ENCODE measurements at regions not wholly inside any gene's neighbourhood (a gene's known extent, or its start where the extent isn't known, plus 50 kb on each side); places are given as distances from the start of the nearest gene placed in this dataset.

DNA sequence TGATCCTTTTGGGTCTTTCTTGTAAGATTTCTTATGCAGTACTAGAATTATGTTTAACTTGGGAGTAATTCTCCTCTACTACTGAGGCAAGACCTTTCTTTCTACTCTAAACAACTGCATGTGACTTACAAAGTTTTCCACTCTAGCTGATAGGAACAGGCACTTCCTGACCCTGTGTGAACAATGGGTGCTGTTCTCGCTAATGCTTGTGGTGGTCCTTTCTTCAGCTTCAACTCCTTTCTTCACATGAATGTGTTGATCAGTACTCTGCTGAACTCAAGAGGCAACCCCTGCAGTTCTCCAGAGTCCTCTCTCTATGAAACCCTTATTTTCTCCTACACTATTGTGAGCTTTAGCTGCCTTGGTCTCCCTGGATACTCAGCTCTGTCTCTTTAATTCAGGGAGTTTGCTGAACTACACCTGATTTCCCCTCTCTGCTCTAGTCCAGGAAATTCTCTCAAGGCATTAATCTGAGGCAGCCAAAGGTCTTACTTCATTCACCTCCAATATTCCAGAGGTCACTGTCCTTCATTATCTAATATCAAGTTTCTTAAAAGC is 484.6 kb upstream of the PIK3R1 start:
- no peak for TF ChIP-seq ZNF174 (tag by site-specific recombination; IDR thresholded peaks at IDR 0.05)
- TF ChIP-seq ZNF155 (tag by site-specific recombination; IDR thresholded peaks at IDR 0.05), result no peak
- TF ChIP-seq ZNF48 (tag by site-specific recombination; IDR thresholded peaks at IDR 0.05), result no peak
- TF ChIP-seq ZNF670 (tag by site-specific recombination; IDR thresholded peaks at IDR 0.05; ENCODE audit: low read depth), result no peak
- TF ChIP-seq, protein P1, sequence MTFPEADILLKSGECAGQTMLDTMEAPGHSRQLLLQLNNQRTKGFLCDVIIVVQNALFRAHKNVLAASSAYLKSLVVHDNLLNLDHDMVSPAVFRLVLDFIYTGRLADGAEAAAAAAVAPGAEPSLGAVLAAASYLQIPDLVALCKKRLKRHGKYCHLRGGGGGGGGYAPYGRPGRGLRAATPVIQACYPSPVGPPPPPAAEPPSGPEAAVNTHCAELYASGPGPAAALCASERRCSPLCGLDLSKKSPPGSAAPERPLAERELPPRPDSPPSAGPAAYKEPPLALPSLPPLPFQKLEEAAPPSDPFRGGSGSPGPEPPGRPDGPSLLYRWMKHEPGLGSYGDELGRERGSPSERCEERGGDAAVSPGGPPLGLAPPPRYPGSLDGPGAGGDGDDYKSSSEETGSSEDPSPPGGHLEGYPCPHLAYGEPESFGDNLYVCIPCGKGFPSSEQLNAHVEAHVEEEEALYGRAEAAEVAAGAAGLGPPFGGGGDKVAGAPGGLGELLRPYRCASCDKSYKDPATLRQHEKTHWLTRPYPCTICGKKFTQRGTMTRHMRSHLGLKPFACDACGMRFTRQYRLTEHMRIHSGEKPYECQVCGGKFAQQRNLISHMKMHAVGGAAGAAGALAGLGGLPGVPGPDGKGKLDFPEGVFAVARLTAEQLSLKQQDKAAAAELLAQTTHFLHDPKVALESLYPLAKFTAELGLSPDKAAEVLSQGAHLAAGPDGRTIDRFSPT (tag by site-specific recombination; IDR thresholded peaks at IDR 0.05), result no peak
- no peak for TF ChIP-seq ZNF132 (tag by site-specific recombination; IDR thresholded peaks at IDR 0.05; ENCODE audit: borderline replicate concordance)
- TF ChIP-seq ZNF114 (tag by site-specific recombination; IDR thresholded peaks at IDR 0.05), result no peak
- TF ChIP-seq GLIS2 (tag by site-specific recombination; IDR thresholded peaks at IDR 0.05), result no peak
- no peak for TF ChIP-seq ZNF211 (tag by site-specific recombination; IDR thresholded peaks at IDR 0.05; ENCODE audit: low read depth)
- TF ChIP-seq ZNF133 (tag by site-specific recombination; IDR thresholded peaks at IDR 0.05), result no peak
- POLR2A ChIA-PET, result no interaction called here
- CTCF ChIA-PET, result no interaction called here

DNA sequence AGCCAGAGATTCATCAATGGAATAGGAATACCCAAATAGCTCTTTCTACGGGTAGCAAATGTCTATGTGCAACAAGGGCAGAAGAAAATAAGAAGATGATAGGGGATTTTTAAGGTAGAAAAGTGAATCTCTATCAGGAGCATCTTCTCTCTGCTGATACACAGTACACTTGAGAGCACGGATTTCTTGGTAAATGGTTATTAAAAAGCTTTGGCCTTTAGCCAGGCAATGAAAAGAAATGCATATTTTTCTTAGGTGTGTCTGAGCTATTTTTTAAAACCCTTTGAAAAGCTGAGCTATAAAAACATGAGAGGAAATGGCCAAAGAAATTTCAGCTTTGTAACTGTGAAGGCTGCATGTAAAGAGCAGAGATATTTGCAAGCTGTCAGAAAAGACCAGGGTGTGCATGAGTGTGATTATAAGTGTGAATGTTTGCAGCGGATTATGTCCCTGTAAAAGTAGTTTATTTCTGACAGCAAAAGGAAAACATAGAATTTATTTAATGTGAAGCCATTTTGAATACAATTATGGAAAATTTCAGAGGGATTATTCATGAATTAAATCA is 487.1 kb upstream of the PIK3R1 start:
- H3K36me3 ChIP-seq (ENCODE audit: control insufficient read depth in 2 of 2, insufficient read depth in 1 of 2, low read length in 2 of 2), result no peaks in the 10 kb centered on the region
- no peak overlapping the region for H3K4me3 ChIP-seq (ENCODE audit: low read depth, low read length)
- CTCF ChIA-PET, result interaction anchor here (0.7 kb wide), 1 partner anchor 418 kb away, joined by 7 read pairs; no protein-coding TSS in a partner anchor
- H3K4me1 ChIP-seq (ENCODE audit: control insufficient read depth, insufficient read depth, low read length), result no peaks in the 10 kb centered on the region
- POLR2A ChIA-PET, result no interaction called here
- no peak overlapping the region for H3K27ac ChIP-seq (ENCODE audit: extremely low read depth, low read depth, low read length)
- no peaks in the 10 kb centered on the region for H3K9me3 ChIP-seq (ENCODE audit: control insufficient read depth, insufficient read depth, low read depth, low read length)
- TF ChIP-seq KLF9 (tag by site-specific recombination; IDR thresholded peaks at IDR 0.05; ENCODE audit: low read depth), result no peak
- TF ChIP-seq, protein P2, sequence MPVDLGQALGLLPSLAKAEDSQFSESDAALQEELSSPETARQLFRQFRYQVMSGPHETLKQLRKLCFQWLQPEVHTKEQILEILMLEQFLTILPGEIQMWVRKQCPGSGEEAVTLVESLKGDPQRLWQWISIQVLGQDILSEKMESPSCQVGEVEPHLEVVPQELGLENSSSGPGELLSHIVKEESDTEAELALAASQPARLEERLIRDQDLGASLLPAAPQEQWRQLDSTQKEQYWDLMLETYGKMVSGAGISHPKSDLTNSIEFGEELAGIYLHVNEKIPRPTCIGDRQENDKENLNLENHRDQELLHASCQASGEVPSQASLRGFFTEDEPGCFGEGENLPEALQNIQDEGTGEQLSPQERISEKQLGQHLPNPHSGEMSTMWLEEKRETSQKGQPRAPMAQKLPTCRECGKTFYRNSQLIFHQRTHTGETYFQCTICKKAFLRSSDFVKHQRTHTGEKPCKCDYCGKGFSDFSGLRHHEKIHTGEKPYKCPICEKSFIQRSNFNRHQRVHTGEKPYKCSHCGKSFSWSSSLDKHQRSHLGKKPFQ (tag by site-specific recombination; IDR thresholded peaks at IDR 0.05), result peak; percentile 43; the same call in 1 of the 2 replicates

More for the DNA sequence above, 484.6 kb upstream of the PIK3R1 start:
- Histone ChIP-seq H3K36me3 (ENCODE audit: control insufficient read depth in 2 of 2, insufficient read depth in 1 of 2, low read length in 2 of 2) (no peaks in the 10 kb centered on the region), H3K4me1 (ENCODE audit: control insufficient read depth, insufficient read depth, low read length) (no peaks in the 10 kb centered on the region), H3K9me3 (ENCODE audit: control insufficient read depth, insufficient read depth, low read depth, low read length) (no peaks in the 10 kb centered on the region; the same call in 1 of the 2 replicates), H3K4me3 (ENCODE audit: low read depth, low read length) (no peak overlapping the region), H3K27ac (ENCODE audit: extremely low read depth, low read depth, low read length) (no peak overlapping the region)

DNA sequence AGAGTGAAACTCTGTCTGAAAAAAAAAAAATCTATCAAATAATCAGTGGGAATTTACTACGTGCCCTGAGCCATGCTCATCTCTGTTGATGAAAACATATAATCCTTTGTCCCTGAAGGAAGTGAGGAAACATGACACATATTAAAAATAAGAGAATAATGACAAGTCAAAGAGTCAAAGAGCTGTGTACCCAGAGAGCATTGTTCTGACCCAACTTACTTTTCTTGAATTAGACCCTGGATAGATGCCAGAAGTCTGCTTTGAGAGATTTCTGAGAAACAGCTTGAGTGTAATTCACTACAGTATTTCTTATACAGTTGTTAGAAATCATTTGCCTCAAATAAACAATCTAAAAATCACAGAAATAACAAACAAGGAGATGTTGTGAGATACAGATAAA is 490.0 kb upstream of the PIK3R1 start:
- H3K4me3 ChIP-seq (ENCODE audit: low read depth, low read length), result no peak overlapping the region
- no peaks in the 10 kb centered on the region for H3K4me1 ChIP-seq (ENCODE audit: control insufficient read depth, insufficient read depth, low read length)
- ChIA-PET CTCF (interaction anchor here (0.6 kb wide), 1 partner anchor 564 kb away, joined by 6 read pairs; no protein-coding TSS in a partner anchor), POLR2A (no interaction called here)
- H3K36me3 ChIP-seq (ENCODE audit: control insufficient read depth in 2 of 2, insufficient read depth in 1 of 2, low read length in 2 of 2), result no peaks in the 10 kb centered on the region
- H3K9me3 ChIP-seq (ENCODE audit: control insufficient read depth, insufficient read depth, low read depth, low read length), result no peaks in the 10 kb centered on the region
- TF ChIP-seq ZNF146 (tag by site-specific recombination; IDR thresholded peaks at IDR 0.05) (no peak), MEIS1 (CRISPR knock-in tag; IDR thresholded peaks at IDR 0.05; ENCODE audit: borderline replicate concordance) (no peak), ZNF155 (tag by site-specific recombination; IDR thresholded peaks at IDR 0.05) (no peak), ZNF654 (tag by site-specific recombination; IDR thresholded peaks at IDR 0.05; ENCODE audit: low read depth) (no peak), ZNF549 (tag by site-specific recombination; IDR thresholded peaks at IDR 0.05) (no peak), ZNF350 (tag by site-specific recombination; IDR thresholded peaks at IDR 0.05) (no peak), SCRT2 (tag by site-specific recombination; IDR thresholded peaks at IDR 0.05) (no peak)
- TF ChIP-seq, protein P3, sequence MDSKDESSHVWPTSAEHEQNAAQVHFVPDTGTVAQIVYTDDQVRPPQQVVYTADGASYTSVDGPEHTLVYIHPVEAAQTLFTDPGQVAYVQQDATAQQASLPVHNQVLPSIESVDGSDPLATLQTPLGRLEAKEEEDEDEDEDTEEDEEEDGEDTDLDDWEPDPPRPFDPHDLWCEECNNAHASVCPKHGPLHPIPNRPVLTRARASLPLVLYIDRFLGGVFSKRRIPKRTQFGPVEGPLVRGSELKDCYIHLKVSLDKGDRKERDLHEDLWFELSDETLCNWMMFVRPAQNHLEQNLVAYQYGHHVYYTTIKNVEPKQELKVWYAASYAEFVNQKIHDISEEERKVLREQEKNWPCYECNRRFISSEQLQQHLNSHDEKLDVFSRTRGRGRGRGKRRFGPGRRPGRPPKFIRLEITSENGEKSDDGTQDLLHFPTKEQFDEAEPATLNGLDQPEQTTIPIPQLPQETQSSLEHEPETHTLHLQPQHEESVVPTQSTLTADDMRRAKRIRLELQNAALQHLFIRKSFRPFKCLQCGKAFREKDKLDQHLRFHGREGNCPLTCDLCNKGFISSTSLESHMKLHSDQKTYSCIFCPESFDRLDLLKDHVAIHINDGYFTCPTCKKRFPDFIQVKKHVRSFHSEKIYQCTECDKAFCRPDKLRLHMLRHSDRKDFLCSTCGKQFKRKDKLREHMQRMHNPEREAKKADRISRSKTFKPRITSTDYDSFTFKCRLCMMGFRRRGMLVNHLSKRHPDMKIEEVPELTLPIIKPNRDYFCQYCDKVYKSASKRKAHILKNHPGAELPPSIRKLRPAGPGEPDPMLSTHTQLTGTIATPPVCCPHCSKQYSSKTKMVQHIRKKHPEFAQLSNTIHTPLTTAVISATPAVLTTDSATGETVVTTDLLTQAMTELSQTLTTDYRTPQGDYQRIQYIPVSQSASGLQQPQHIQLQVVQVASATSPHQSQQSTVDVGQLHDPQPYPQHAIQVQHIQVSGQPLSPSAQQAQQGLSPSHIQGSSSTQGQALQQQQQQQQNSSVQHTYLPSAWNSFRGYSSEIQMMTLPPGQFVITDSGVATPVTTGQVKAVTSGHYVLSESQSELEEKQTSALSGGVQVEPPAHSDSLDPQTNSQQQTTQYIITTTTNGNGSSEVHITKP (tag by site-specific recombination; IDR thresholded peaks at IDR 0.05), result no peak
- TF ChIP-seq, protein P4, sequence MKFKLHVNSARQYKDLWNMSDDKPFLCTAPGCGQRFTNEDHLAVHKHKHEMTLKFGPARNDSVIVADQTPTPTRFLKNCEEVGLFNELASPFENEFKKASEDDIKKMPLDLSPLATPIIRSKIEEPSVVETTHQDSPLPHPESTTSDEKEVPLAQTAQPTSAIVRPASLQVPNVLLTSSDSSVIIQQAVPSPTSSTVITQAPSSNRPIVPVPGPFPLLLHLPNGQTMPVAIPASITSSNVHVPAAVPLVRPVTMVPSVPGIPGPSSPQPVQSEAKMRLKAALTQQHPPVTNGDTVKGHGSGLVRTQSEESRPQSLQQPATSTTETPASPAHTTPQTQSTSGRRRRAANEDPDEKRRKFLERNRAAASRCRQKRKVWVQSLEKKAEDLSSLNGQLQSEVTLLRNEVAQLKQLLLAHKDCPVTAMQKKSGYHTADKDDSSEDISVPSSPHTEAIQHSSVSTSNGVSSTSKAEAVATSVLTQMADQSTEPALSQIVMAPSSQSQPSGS (tag by site-specific recombination; IDR thresholded peaks at IDR 0.05; ENCODE audit: low read depth), result no peak
- no peak overlapping the region for H3K27ac ChIP-seq (ENCODE audit: extremely low read depth, low read depth, low read length)

Data from HEK293 (cell line).